BLaER1 treated with 17β-estradiol and CSF1 and Interleukin-3, amounts not matched to agents 10 nM and 100 nM (cell line): ENCODE measurements at regions not wholly inside any gene's neighbourhood (a gene's known extent, or its start where the extent isn't known, plus 50 kb on each side); places are given as distances from the start of the nearest gene placed in this dataset.
A peak's percentile ranks its signal among the peaks of the same experiment; 100 is the strongest.

Source experiments
- H3K27ac ChIP-seq, 11 experiments: shearing (Covaris generic); formaldehyde crosslinking; 2 replicates each; pipeline ENCODE4 v1.8.1; 2022
- H3K27me3 ChIP-seq, 11 experiments: shearing (Covaris generic); formaldehyde crosslinking; 2 replicates each; pipeline ENCODE4 v1.8.1; 2022
- H3K36me3 ChIP-seq, 11 experiments: shearing (Covaris generic); formaldehyde crosslinking; 2 replicates each; pipeline ENCODE4 v1.8.1; 2022
- H3K4me1 ChIP-seq, 10 experiments: shearing (Covaris generic); formaldehyde crosslinking; 2 replicates each; pipeline ENCODE4 v1.8.1; 2022
- H3K4me2 ChIP-seq, 11 experiments: shearing (Covaris generic); formaldehyde crosslinking; 2 replicates each; pipeline ENCODE4 v1.8.1; 2022
- H3K4me3 ChIP-seq, 10 experiments: shearing (Covaris generic); formaldehyde crosslinking; 2 replicates each; pipeline ENCODE4 v1.8.1; 2022
- H3K9ac ChIP-seq, 11 experiments: shearing (Covaris generic); formaldehyde crosslinking; 2 replicates each; pipeline ENCODE4 v1.8.1; 2022
- H3K9me3 ChIP-seq, 11 experiments: shearing (Covaris generic); formaldehyde crosslinking; replicated peaks in 1 of 11; 2 replicates each; pipeline ENCODE4 v1.8.1; 2022
- H4K20me1 ChIP-seq, 11 experiments: shearing (Covaris generic); formaldehyde crosslinking; 2 replicates each; pipeline ENCODE4 v1.8.1; 2022
- Cebpa-rat ChIP-seq, 11 experiments: shearing (Covaris generic); IDR thresholded peaks; 2 replicates each; pipeline ENCODE4 v1.8.1; 2022

DNA sequence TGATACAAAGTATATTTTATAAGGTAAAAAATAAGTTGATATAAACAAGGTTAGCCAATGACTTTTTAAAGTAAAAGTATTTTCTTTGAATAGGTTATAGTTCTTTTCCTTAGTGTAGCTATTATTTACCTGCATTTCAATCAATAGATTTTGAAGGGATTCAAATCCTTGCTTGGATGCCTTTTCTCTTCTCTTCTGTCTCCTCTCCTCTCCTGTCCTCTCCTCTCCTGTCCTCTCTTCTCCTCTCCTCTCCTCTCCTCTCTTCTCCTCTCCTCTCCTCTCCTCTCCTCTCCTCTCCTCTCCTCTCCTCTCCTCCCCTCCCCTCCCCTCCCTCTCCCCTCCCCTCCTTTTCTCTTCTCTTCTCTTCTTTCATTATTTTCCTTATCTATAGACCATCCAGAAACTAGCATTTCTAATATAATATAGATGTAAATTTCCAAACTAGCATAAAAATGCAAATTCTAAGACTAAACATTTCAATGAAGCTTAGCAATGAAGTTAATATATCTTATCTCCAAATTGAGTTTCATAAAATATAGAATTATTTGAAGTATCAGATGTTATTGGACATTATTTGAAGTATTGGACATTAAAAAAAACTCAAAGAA is 60.5 kb upstream of the PRKCQ start:
- TF ChIP-seq Cebpa-rat (IDR thresholded peaks at IDR 0.05), result no peak
- Histone ChIP-seq H3K27me3 (no peaks in the 10 kb centered on the region), H3K36me3 (no peaks in the 10 kb centered on the region), H3K27ac (no peak overlapping the region), H3K4me1 (peaks cover 0 to 18% (median 15%) of the 10 kb centered on the region in 10 experiments; a peak in 15 of 20 replicates), H4K20me1 (no peaks in the 10 kb centered on the region), H3K4me3 (no peak overlapping the region), H3K4me2 (no peak overlapping the region), H3K9me3 (peaks cover 0 to 5% (median 0%) of the 10 kb centered on the region in 11 experiments; a peak in 3 of 22 replicates), H3K9ac (no peak overlapping the region)

DNA sequence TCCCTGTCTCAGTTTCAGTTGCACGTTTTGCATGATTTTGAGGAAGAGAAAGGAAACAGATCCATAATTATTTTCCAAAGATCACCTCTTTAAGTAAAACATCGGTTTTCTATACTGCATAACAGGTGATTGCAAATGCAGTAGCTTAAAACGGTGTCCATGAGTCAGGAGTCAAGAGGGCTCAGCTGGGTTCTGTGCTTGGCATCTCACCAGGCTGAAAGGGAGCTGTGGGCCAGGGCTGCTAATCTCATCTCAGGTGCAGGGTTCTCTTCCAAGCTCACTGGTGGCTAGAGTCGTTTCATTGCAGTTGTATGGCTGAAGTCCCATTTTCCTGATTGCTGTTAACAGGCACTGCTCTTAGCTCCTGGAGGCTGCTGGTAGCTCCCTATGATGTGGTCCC is 57.0 kb upstream of the PRKCQ start:
- no peak for TF ChIP-seq Cebpa-rat (IDR thresholded peaks at IDR 0.05)
- Histone ChIP-seq H3K27ac (no peak overlapping the region), H3K4me3 (no peak overlapping the region), H3K36me3 (no peaks in the 10 kb centered on the region), H4K20me1 (no peaks in the 10 kb centered on the region), H3K27me3 (no peaks in the 10 kb centered on the region), H3K4me2 (peak overlapping the region in 4 of 11 experiments; percentile 3 to 28 (median 23); a peak in 5 of 22 replicates), H3K9ac (no peak overlapping the region), H3K4me1 (peaks cover 0 to 7% (median 0%) of the 10 kb centered on the region in 10 experiments; a peak in 4 of 20 replicates), H3K9me3 (peaks cover 0 to 5% (median 0%) of the 10 kb centered on the region in 11 experiments; a peak in 1 of 22 replicates)

DNA sequence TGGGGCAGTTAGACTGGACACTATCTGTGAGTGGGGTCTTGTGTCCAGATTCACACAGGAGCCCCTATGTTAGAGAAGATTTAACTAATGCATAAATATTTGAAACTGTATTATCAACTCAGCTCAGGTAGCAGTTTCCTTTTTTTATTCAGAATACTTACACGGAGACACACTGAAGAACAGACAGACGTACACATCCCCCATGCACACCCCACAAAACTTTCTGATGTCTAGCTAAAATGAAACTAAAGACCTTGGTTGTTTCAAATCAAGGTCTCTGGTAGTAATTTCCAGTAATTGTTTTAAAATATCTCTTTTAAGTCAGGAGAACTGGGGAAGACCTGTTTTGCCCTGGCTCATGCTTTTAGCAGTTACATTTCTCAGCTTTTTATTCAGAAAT is 55.7 kb upstream of the PRKCQ start:
- H3K4me1 ChIP-seq, result peaks cover 0 to 7% (median 0%) of the 10 kb centered on the region in 10 experiments; a peak in 4 of 20 replicates
- no peaks in the 10 kb centered on the region for H4K20me1 ChIP-seq
- H3K27me3 ChIP-seq, result no peaks in the 10 kb centered on the region
- H3K9ac ChIP-seq, result no peak overlapping the region
- H3K9me3 ChIP-seq, result peaks cover 0 to 5% (median 0%) of the 10 kb centered on the region in 11 experiments; a peak in 1 of 22 replicates
- H3K4me2 ChIP-seq, result no peak overlapping the region
- TF ChIP-seq Cebpa-rat (IDR thresholded peaks at IDR 0.05), result no peak
- H3K36me3 ChIP-seq, result no peaks in the 10 kb centered on the region
- H3K27ac ChIP-seq, result no peak overlapping the region
- no peak overlapping the region for H3K4me3 ChIP-seq
